Calu3 (cell line): ENCODE measurements at regions not wholly inside any gene's neighbourhood (a gene's known extent, or its start where the extent isn't known, plus 50 kb on each side); places are given as distances from the start of the nearest gene placed in this dataset.
"Not testable (repeated sequence)": the region's sequence is repeated elsewhere in the genome, so short reads cannot be mapped to it uniquely, and the experiment has no call there.

ENCODE experiments used
- BruUV-seq: library from RNA; stranded (reverse); fragments of 400-500 nt; replicated peaks from 2 replicates; lab custom pipeline; 2021; lab: Mats Ljungman, UMichigan
- CTCF ChIA-PET: fragments of 300-600 bp; sonication (Branson Sonifier 250); formaldehyde crosslinking; loops from one replicate; lab custom pipeline; 2022; ENCODE audit warnings: antibody characterized with exemption; lab: Charles Lee
- DNase-seq: peaks from one replicate; pipeline ENCODE4 v3.0.0; 2022
- H3K27ac Mint-ChIP-seq: one replicate; pipeline ENCODE4 v1.8.0; 2022; ENCODE audit warnings: mixed read lengths; ENCODE audit not compliant: unreplicated experiment
- H3K27me3 Mint-ChIP-seq: one replicate; pipeline ENCODE4 v1.8.0; 2022; ENCODE audit warnings: mixed read lengths; ENCODE audit not compliant: unreplicated experiment
- H3K36me3 Mint-ChIP-seq: one replicate; pipeline ENCODE4 v1.8.0; 2022; ENCODE audit warnings: mild to moderate bottlenecking, moderate library complexity, mixed read lengths; ENCODE audit not compliant: insufficient read depth, unreplicated experiment
- H3K4me1 Mint-ChIP-seq: one replicate; pipeline ENCODE4 v1.8.0; 2022; ENCODE audit warnings: mild to moderate bottlenecking, low read depth, mixed read lengths; ENCODE audit not compliant: unreplicated experiment
- H3K4me3 Mint-ChIP-seq: one replicate; pipeline ENCODE4 v1.8.0; 2022; ENCODE audit warnings: mild to moderate bottlenecking, low read depth, moderate library complexity, mixed read lengths; ENCODE audit not compliant: unreplicated experiment
- H3K9me3 Mint-ChIP-seq: one replicate; pipeline ENCODE4 v1.8.0; 2022; ENCODE audit warnings: low read depth, mixed read lengths; ENCODE audit not compliant: unreplicated experiment
- CTCF ChIP-seq: fragments of 200-600 bp; IDR thresholded peaks from one replicate; pipeline ENCODE4 v1.8.0; 2022; ENCODE audit warnings: antibody characterized with exemption; ENCODE audit not compliant: unreplicated experiment
- intact Hi-C: fragments of 100-400 bp; cut with micrococcal nuclease; formaldehyde crosslinking; loops from one replicate; pipeline ENCODE4 v1.10.0; 2022; ENCODE audit not compliant: unreplicated experiment

- Mint-ChIP-seq H3K9me3 (peaks cover 2% of the 10 kb centered on the region), H3K4me1 (no peaks in the 10 kb centered on the region), H3K4me3 (no peak overlapping the region), H3K36me3 (no peaks in the 10 kb centered on the region), H3K27ac (no peak overlapping the region), H3K27me3 (no peaks in the 10 kb centered on the region)
- CTCF ChIA-PET = no interaction called here
- no TSS peak for BruUV-seq
- no peak for TF ChIP-seq CTCF
- peak; percentile 16 for DNase-seq
- intact Hi-C loops = no loop called here
Observed at GRCh38 chr2:7633566-7634153, 716.4 kb downstream of the RNF144A start.

GRCh38 chr2:7634409-7634808 is 717.2 kb downstream of the RNF144A start:
- no peaks in the 10 kb centered on the region for H3K4me1 Mint-ChIP-seq
- no peaks in the 10 kb centered on the region for H3K27me3 Mint-ChIP-seq
- TF ChIP-seq CTCF = no peak
- intact Hi-C loops = no loop called here
- no peak for DNase-seq
- H3K4me3 Mint-ChIP-seq = no peak overlapping the region
- no peak overlapping the region for H3K27ac Mint-ChIP-seq
- no peaks in the 10 kb centered on the region for H3K36me3 Mint-ChIP-seq
- BruUV-seq = no TSS peak
- CTCF ChIA-PET = no interaction called here
- H3K9me3 Mint-ChIP-seq = peaks cover 2% of the 10 kb centered on the region

GRCh38 chr2:7639476-7639875 is 722.3 kb downstream of the RNF144A start:
- H3K4me3 Mint-ChIP-seq = no peak overlapping the region
- BruUV-seq = no TSS peak
- no peaks in the 10 kb centered on the region for H3K27me3 Mint-ChIP-seq
- intact Hi-C loops = no loop called here
- CTCF ChIA-PET = no interaction called here
- no peaks in the 10 kb centered on the region for H3K36me3 Mint-ChIP-seq
- no peak overlapping the region for H3K27ac Mint-ChIP-seq
- no peak for TF ChIP-seq CTCF
- DNase-seq = peak; percentile 11
- no peaks in the 10 kb centered on the region for H3K4me1 Mint-ChIP-seq
- H3K9me3 Mint-ChIP-seq = peaks cover 7% of the 10 kb centered on the region

GRCh38 chr2:7641272-7641671 is 724.1 kb downstream of the RNF144A start:
- CTCF ChIA-PET, DNase-seq, H3K4me1 Mint-ChIP-seq, H3K36me3 Mint-ChIP-seq, H3K9me3 Mint-ChIP-seq, intact Hi-C loops, BruUV-seq, H3K27me3 Mint-ChIP-seq, H3K4me3 Mint-ChIP-seq, H3K27ac Mint-ChIP-seq: not testable (repeated sequence)

GRCh38 chr2:7646024-7646423 is 728.8 kb downstream of the RNF144A start:
- Mint-ChIP-seq H3K9me3 (peaks cover 7% of the 10 kb centered on the region), H3K36me3 (no peaks in the 10 kb centered on the region), H3K4me3 (no peak overlapping the region), H3K27ac (no peak overlapping the region), H3K4me1 (no peaks in the 10 kb centered on the region), H3K27me3 (no peaks in the 10 kb centered on the region)
- intact Hi-C loops = no loop called here
- CTCF ChIA-PET = no interaction called here
- TF ChIP-seq CTCF = no peak
- BruUV-seq = no TSS peak
- DNase-seq = no peak
